GM12878 (cell line): ENCODE measurements at regions not wholly inside any gene's neighbourhood (a gene's known extent, or its start where the extent isn't known, plus 50 kb on each side); places are given as distances from the start of the nearest gene placed in this dataset.

ENCODE experiments used
- ATAC-seq: fragments of 200-7000 bp; cut with Tn5 transposase; 3 replicates; pipeline ENCODE4 v1.9.1; 2020; ENCODE audit warnings: mild to moderate bottlenecking, moderate library complexity
- BruUV-seq: library from RNA; stranded (reverse); fragments of 400-500 nt; replicated peaks from 2 replicates; lab custom pipeline; 2021; lab: Mats Ljungman, UMichigan
- CTCF ChIA-PET: fragments of 300-600 bp; sonication (Branson Sonifier 250); formaldehyde crosslinking; extraction: SDS; loops from one replicate; lab custom pipeline; 2021; ENCODE audit warnings: inconsistent platforms; lab: Yijun Ruan, JAX
- POLR2A ChIA-PET: fragments of 350-600 bp; formaldehyde crosslinking; extraction: SDS; loops from one replicate; lab custom pipeline; 2021; ENCODE audit warnings: inconsistent platforms; lab: Charles Lee
- RAD21 ChIA-PET: fragments of 300-600 bp; sonication (Branson Sonifier 250); formaldehyde crosslinking; loops from one replicate; lab custom pipeline; 2023; ENCODE audit warnings: antibody characterized with exemption; ENCODE audit not compliant: unreplicated experiment; lab: Charles Lee
- SMC1A ChIA-PET: fragments of 300-600 bp; sonication (Branson Sonifier 250); formaldehyde crosslinking; loops from one replicate; lab custom pipeline; 2023; ENCODE audit not compliant: unreplicated experiment, uncharacterized antibody; lab: Charles Lee
- DNase-seq: peaks from one replicate; pipeline ENCODE4 v3.0.0-alpha.2; 2011; ENCODE audit warnings: low read depth, low spot score
- FAIRE-seq: peaks from 3 replicates; lab custom pipeline; 2011; peaks lifted over from hg19 to GRCh38; lab: Jason Lieb, UNC
- H2AFZ ChIP-seq: 2 replicates; pipeline ENCODE4 v1.6.0; 2011; ENCODE audit warnings: low read depth, low read length, control low read depth; ENCODE audit not compliant: control insufficient read depth
- H3K27ac ChIP-seq: 2 replicates; pipeline ENCODE4 v1.5.1; 2011; ENCODE audit warnings: control low read depth; ENCODE audit not compliant: control insufficient read depth, insufficient read depth
- H3K27me3 ChIP-seq, 2 experiments: replicated peaks in 1 of 2; 2 replicates each; pipeline versions ENCODE4 v1.6.0 to v1.6.1; 2011; ENCODE audit warnings: low read length in 1 of 2; ENCODE audit not compliant: control insufficient read depth in 2 of 2, insufficient read depth in 2 of 2
- H3K36me3 ChIP-seq, 2 experiments: 2 replicates each; pipeline ENCODE4 v1.5.1; 2011; ENCODE audit warnings: low read length in 1 of 2; ENCODE audit not compliant: control insufficient read depth in 2 of 2, insufficient read depth in 2 of 2
- H3K4me1 ChIP-seq: 2 replicates; pipeline ENCODE4 v1.6.1; 2011; ENCODE audit warnings: mild to moderate bottlenecking, low read length, moderate library complexity, mixed read lengths; ENCODE audit not compliant: control insufficient read depth, insufficient read depth
- H3K4me2 ChIP-seq: 2 replicates; pipeline ENCODE4 v1.6.0; 2011; ENCODE audit warnings: control low read depth; ENCODE audit not compliant: control insufficient read depth, insufficient read depth
- H3K4me3 ChIP-seq: fragments of 200-600 bp; sonication (generic); 2 replicates; pipeline ENCODE4 v1.5.1; 2016
- H3K79me2 ChIP-seq: 2 replicates; pipeline ENCODE4 v1.6.0; 2011; ENCODE audit warnings: low read length; ENCODE audit not compliant: control insufficient read depth, insufficient read depth
- H3K9ac ChIP-seq: 2 replicates; pipeline ENCODE4 v1.8.0; 2011; ENCODE audit warnings: low read length, control low read depth, mixed read lengths; ENCODE audit not compliant: control insufficient read depth, insufficient read depth
- H3K9me3 ChIP-seq: replicated peaks from 3 replicates; pipeline ENCODE4 v1.5.1; 2011; ENCODE audit warnings: mild to moderate bottlenecking, low read length; ENCODE audit not compliant: control insufficient read depth, insufficient read depth
- H4K20me1 ChIP-seq: 2 replicates; pipeline ENCODE4 v1.6.0; 2011; ENCODE audit not compliant: control insufficient read depth, insufficient read depth
- FOXK2 ChIP-seq: fragments of 450-650 bp; IDR thresholded peaks from 2 replicates; pipeline ENCODE4 v1.6.1; 2017; ENCODE audit warnings: mild to moderate bottlenecking, moderate library complexity
- WRNIP1 ChIP-seq: IDR thresholded peaks from 2 replicates; pipeline ENCODE4 v1.6.1; 2011; ENCODE audit warnings: low read depth, low read length, improper control_type of control experiment, borderline replicate concordance
- YBX1 ChIP-seq: fragments of 450-650 bp; IDR thresholded peaks from 2 replicates; pipeline ENCODE4 v1.6.1; 2016; ENCODE audit warnings: antibody characterized with exemption
- ZNF622 ChIP-seq: fragments of 450-650 bp; IDR thresholded peaks from 2 replicates; pipeline ENCODE4 v1.6.1; 2017; ENCODE audit warnings: mild to moderate bottlenecking, inconsistent platforms
- WGBS: methylation state at CpG from one replicate; pipeline ENCODE4 v1.1.6; 2016; ENCODE audit warnings: low lambda C conversion rate; ENCODE audit not compliant: insufficient replicate concordance, insufficient coverage; ENCODE audit errors: missing lambda C conversion rate; 5-methylcytosine and 5-hydroxymethylcytosine counted together
- in situ Hi-C: fragments of 300-500 bp; cut with MboI; formaldehyde crosslinking; loops from 9 replicates; pipeline ENCODE4 v1.14.3; 2018; ENCODE audit warnings: mixed read lengths
- intact Hi-C: fragments of 100-400 bp; cut with micrococcal nuclease; formaldehyde crosslinking; loops from one replicate; pipeline ENCODE4 v1.14.2; 2022; ENCODE audit not compliant: unreplicated experiment
- TF ChIP-seq, protein P1 (sequence below): fragments of 450-650 bp; IDR thresholded peaks from 2 replicates; pipeline ENCODE4 v1.6.1; 2016; ENCODE audit warnings: mild to moderate bottlenecking
- TF ChIP-seq, protein P2 (sequence below): fragments of 450-650 bp; IDR thresholded peaks from 2 replicates; pipeline ENCODE4 v1.6.1; 2017; ENCODE audit warnings: borderline replicate concordance

DNA sequence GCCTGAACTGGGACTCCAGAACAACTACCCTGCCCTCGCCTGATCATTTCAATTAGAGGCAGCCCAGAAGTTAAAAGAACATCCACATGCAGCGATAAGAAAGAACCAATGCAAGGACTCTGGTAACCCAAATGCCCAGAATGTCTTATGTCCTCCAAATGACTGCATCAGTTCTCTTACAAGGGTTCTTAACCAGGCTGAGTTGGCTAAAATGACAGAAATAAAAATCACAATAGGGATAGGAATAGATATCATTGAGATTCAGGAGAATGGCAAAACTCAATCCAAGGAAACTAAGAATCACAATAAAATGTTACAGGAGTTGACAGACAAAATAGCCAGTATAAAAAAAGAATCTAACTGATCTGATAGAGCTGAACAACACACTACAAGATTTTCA, 80.1 kb upstream of the PTGFR start:
- intact Hi-C loops = no loop called here
- WGBS = 11% methylated on average over 2 of the region's 2 CpGs
- Histone ChIP-seq H3K4me1 (no peaks in the 10 kb centered on the region), H4K20me1 (no peaks in the 10 kb centered on the region), H3K27ac (no peak overlapping the region), H3K36me3 (no peaks in the 10 kb centered on the region), H3K4me2 (no peak overlapping the region), H3K27me3 (no peaks in the 10 kb centered on the region), H3K4me3 (no peak overlapping the region), H2AFZ (no peak overlapping the region), H3K9ac (no peak overlapping the region)
- ChIA-PET CTCF (no interaction called here), POLR2A (no interaction called here), SMC1A (no interaction called here)
- FAIRE-seq (no peak), DNase-seq (no peak)
- TF ChIP-seq YBX1 (no peak), FOXK2 (no peak), ZNF622 (no peak)
- TF ChIP-seq, protein P1, sequence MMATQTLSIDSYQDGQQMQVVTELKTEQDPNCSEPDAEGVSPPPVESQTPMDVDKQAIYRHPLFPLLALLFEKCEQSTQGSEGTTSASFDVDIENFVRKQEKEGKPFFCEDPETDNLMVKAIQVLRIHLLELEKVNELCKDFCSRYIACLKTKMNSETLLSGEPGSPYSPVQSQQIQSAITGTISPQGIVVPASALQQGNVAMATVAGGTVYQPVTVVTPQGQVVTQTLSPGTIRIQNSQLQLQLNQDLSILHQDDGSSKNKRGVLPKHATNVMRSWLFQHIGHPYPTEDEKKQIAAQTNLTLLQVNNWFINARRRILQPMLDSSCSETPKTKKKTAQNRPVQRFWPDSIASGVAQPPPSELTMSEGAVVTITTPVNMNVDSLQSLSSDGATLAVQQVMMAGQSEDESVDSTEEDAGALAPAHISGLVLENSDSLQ = no peak
- TF ChIP-seq, all 136 proteins: peak for 0
- no TSS peak for BruUV-seq
- RAD21 ChIA-PET = no interaction called here
- Histone ChIP-seq H3K79me2 (no peaks in the 10 kb centered on the region), H3K9me3 (no peaks in the 10 kb centered on the region; the same call in 2 of the 3 replicates)
- ATAC-seq = no peak
- in situ Hi-C loops = no loop called here

DNA sequence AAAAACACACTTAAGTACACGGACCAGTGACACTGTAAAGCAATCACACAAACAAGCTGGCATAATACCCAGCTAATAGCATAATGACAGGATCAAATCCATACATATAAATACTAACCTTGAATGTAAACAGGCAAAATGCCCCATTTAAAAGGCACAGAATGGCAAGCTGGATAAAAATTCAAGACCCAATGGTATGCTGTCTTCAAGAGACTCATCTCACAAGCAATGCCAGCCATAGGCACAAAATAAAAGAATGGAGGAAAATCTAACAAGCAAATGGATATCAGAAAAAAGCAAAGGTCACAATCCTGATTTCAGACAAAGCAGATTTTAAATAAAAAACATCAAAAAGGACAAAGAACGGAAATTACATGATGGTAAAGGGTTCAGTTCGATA, 79.1 kb upstream of the PTGFR start:
- H3K9me3 ChIP-seq = no peaks in the 10 kb centered on the region; the same call in 2 of the 3 replicates
- DNase-seq (no peak), ATAC-seq (no peak), FAIRE-seq (no peak)
- no peaks in the 10 kb centered on the region for H3K4me1 ChIP-seq
- no peaks in the 10 kb centered on the region for H3K27me3 ChIP-seq
- no peaks in the 10 kb centered on the region for H4K20me1 ChIP-seq
- H3K4me2 ChIP-seq = no peak overlapping the region
- in situ Hi-C loops = no loop called here
- POLR2A ChIA-PET = no interaction called here
- no TSS peak for BruUV-seq
- SMC1A ChIA-PET = no interaction called here
- RAD21 ChIA-PET = no interaction called here
- H3K9ac ChIP-seq = no peak overlapping the region
- WGBS = 3% methylated on average over 3 of the region's 3 CpGs
- CTCF ChIA-PET = no interaction called here
- no peak for TF ChIP-seq WRNIP1
- TF ChIP-seq, protein P2, sequence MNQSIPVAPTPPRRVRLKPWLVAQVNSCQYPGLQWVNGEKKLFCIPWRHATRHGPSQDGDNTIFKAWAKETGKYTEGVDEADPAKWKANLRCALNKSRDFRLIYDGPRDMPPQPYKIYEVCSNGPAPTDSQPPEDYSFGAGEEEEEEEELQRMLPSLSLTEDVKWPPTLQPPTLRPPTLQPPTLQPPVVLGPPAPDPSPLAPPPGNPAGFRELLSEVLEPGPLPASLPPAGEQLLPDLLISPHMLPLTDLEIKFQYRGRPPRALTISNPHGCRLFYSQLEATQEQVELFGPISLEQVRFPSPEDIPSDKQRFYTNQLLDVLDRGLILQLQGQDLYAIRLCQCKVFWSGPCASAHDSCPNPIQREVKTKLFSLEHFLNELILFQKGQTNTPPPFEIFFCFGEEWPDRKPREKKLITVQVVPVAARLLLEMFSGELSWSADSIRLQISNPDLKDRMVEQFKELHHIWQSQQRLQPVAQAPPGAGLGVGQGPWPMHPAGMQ = no peak
- no peak overlapping the region for H3K27ac ChIP-seq
- H3K36me3 ChIP-seq = no peaks in the 10 kb centered on the region
- intact Hi-C loops = no loop called here
- no peaks in the 10 kb centered on the region for H3K79me2 ChIP-seq
- no peak overlapping the region for H2AFZ ChIP-seq
- no peak overlapping the region for H3K4me3 ChIP-seq
